HUDEP-2 (cell line): ENCODE measurements at regions not wholly inside any gene's neighbourhood (a gene's known extent, or its start where the extent isn't known, plus 50 kb on each side); places are given as distances from the start of the nearest gene placed in this dataset.
"Not testable (repeated sequence)": the region's sequence is repeated elsewhere in the genome, so short reads cannot be mapped to it uniquely, and the experiment has no call there.

Experiments
- DNase-seq, 76 experiments: peaks; one replicate each; lab custom pipeline; 2025; ENCODE audit not compliant: unreplicated experiment in 76 of 76; lab: John Stamatoyannopoulos, UW

DNA sequence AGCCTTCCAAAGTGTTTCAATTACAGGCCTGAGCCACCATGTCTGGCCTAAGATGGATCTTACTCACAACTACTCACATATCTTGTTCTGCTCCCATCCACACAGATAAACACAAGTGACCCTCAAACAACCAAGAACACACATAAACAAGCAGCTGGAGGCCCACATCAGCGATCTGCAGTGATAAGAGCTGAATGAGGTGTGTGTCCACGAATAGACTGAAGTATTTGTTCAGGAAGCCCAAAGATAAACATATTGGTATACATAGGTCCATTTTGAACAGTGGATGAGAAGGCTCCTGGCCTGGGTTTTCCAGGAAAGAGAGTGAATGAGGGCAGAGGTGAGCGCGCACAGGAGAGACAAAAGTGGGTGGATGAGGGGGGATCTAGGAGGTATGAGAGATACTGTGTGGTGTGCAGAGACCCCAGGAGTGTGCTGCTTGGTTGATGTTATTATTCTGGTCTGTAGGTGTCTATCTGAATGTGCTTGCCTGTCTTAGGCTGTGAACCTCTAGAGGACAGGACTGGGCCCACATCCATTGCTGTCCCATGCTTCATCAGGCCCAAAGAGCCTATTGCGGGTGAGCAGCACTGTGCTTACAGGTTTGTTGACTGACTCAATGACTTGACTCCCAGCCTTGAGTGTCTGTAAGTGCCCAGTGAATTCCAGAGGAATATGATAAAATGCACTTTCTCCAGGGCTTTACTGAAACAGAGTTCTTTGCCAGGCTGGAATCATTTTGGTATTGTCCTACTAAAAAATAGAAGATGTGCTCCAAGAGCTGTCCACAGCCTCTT is 79.9 kb upstream of the ATP1A1 start:
- no peak for DNase-seq

DNA sequence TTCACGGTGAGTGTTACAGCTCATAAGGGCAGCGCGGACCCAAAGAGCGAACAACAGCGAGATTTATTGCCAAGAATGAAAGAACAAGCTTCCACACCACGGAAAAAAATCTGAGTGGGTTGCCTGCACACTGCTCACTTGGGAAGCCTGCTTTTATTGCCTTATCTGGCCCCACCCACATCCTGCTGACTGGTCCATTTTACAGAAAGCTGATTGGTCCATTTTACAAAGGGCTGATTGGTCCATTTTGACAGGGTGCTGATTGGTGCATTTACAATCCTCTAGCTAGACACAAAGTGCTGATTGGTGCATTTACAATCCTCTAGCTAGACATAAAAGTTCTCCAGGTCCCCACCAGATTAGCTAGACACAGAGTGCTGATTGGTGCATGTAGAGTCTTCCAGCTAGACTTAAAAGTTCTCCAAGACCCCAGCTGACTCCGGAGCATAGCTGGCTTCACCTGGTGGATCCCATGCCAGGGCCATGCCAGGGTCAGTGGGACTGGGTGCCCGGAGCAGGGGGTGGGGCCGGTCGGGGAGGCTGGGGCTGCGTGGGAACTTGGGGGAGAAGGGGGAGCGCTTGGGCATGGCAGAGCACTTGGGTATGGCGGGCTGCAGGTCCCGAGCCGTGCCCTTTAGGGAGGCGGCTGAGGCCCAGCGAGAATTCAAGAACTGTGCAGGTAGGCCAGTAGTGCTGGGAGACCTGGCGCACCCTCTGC is 75.4 kb upstream of the ATP1A1 start:
- DNase-seq = no peak

DNA sequence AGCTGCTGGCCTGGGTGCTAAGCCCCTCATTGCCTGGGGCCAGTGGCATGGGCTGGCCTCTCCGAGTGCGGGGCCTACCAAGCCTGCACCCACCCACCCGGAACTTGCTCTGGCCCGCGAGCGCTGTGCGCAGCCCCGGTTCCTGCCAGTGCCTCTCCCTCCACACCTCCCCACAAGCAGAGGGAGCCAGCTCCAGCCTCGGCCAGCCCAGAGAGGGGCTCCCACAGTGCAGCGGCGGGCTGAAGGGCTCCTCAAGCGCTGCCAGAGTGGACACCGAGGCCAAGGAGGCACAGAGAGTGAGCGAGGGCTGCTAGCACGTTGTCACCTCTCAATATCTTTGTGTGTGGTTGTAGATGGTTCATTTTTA is 74.8 kb upstream of the ATP1A1 start:
- DNase-seq = not testable (repeated sequence)

DNA sequence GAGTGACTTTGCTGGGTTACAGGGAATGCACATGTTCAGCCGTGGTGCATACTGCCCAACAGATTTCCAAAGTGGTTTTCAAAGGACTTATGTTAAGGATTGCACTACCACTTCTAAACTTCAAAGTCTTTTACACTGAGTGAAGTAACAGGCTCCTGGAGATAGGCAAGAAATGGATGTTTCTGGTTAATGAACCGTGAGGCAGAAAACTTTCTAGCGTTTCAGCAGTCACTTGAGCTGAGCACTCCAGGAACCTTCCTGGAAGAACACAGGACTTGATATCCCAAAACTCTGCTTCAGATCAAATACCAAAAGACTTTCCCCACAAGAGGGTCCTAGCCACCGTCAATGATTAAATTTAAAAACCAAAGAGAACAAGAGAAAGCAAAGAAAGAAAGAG is 74.3 kb upstream of the ATP1A1 start:
- DNase-seq = no peak

DNA sequence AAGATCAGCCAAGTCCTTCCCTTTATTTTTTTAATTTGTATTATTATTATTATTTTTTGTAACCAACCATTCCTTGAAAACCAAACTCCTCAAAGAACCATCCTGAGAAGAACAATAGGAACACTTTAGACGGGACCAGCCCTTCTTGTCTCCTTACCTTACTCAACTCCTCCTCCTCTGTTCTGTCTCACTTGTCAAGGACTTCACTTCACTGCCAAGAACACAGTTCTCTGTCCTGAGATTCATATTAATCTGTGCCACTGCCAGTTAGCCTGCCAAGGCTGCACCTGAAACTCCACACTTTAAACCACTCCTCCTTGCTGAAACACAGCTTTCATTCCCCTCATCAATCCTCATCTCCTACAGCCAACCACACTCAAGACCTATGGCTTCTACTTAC is 73.8 kb upstream of the ATP1A1 start:
- DNase-seq = no peak

DNA sequence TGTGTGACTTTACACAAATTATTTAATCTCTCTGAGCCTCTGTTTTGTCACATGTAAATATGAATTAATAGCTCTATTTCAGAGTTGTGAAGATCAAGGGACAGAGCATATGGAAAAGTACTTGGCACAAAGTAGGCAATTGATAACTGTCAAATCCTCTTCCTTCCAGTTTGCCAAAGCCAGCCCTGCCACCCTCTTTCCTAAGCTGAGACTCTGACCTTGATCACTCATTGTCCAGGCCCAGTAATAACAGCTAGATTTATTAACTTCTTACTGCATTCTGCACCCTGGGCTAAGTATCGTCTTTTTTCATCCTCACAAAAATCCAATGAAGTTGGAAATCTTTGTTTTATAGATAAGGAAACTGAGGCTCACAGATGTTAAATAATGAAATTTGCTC is 70.8 kb upstream of the ATP1A1 start:
- DNase-seq = no peak

DNA sequence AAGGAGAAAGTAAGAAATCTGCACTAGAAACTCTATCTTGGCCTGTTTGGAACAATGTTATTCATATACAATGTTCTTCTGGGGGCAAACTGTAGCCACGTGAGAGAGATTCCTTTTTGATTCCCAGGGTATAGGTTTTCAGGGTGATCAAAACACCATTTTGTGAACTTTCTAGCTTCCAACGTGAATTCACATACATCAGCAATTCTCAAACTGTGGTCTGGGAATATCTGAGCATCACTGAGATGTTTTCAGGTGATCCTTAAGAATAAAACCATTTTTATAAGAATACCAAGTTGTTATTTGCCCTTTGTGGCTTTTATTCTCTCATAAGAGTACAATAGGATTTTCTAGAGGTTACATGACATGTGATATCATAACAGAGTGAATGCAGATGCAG is 66.9 kb upstream of the ATP1A1 start:
- no peak for DNase-seq

DNA sequence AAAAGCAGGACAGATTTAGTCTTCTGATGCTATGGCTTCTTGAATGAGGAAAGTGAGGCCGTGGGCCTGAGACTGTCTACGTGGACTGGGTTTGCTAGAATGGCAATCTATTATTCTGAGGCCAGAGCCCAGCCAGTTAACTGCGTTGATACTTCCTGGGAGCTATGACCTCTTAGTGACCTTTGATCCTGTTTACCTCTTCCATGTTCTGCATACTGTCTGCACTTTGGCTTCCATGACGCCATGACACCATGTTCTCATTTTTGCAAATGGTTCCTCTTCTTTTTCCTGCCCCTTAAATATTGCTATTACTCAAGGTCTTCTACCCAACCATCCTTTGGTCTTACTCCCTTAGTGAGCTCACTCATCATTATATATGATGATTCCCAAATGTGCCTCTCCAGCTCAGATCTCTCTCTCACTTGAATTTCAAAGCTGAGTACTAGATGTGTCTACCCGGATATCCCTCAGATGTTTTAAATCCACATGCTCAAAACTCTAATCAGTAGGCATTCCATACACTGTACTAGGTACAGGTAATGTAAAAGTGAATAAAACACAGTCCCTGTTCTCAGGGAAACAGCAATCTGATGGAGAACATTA is 66.1 kb upstream of the ATP1A1 start:
- no peak for DNase-seq

DNA sequence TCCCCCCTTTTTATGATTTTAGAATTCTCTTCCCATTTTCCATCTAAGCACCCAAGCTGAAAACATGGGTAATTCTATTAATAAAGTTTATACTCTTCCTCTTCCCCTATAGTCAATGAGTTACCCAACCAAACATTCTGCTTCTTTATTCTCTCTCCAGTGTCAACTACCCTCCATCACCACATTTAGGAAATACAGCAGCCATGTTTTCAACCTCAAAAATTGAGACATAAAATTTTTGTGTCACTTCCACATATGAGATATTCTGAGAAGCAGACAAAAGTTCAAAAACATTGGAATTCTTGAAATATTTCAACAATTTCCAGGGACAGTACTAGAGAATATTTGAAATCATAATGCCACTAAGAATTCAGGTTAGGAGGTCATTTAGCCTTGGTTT is 64.8 kb upstream of the ATP1A1 start:
- no peak for DNase-seq

DNA sequence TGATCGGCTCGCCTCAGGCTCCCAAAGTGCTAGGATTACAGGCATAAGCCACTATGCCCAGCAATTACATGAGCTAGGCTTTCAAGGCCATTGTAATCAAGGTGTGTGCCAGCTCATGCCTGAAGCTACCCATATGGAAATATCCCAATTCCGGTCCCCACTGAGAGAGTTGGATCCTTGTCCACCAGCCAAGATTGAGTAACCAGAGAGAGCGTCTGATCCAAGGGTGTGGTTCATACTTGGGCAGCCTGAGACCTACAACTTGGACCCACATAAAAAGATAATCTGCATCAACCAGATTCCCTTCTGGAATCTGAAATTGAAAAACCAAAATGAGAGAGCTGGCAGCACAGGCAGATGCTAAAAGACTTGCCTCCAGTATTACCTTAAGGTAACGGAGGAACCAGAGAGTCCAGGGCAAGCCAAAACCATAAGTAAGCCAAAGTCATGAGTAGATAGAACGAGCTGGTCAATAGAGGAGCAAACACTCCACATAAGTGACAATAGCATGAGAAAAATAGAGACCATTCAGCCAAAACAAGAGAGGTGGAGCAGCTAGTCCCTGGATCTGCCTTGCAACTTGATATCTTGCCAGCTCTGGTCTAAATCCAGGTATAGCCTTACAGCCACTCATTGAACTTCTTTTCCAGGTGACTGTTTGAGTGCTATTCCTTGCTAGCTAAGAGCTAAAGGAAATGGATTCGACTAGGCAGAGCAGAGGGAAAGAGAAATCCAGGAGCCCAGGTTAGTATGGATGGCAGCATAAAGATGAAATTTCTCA is 63.8 kb upstream of the ATP1A1 start:
- DNase-seq = no peak

DNA sequence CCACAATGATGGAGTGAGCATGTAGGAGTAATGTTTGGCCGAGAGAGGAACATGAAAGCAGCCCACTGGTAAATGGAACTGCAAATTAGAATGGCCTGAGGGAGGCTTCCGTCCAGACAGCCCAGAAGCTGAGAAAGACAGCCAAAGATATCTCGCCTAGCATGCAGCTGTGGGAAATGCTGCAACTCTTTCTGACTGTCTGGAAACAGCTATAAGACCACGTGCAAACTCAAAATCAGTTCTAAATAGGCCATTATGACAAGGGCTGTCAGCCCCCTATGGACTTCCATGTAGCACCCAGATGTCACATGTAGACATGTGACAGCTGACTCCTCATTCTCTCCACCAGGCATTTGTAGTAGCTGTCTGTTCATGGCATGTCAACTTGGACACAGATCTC is 62.9 kb upstream of the ATP1A1 start:
- DNase-seq = no peak

DNA sequence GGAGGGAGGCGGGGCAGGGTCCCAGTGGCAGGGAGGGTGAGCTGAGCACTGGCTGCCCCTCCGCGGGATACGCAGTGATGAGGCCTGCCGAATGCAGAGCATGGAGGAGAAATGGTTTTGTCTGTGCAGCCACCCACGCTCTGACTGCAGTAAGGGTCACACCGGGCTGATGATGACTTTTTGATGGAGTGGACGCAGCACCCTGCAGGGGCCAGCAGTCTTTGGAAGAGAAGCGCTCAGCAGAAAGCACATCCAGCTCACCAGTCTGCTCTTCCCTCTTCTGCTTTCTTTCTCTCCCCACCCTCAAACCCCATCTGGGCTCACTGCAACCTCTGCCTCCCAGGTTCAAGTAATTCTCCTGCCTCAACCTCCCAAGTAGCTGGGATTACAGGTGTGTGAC is 61.9 kb upstream of the ATP1A1 start:
- no peak for DNase-seq

DNA sequence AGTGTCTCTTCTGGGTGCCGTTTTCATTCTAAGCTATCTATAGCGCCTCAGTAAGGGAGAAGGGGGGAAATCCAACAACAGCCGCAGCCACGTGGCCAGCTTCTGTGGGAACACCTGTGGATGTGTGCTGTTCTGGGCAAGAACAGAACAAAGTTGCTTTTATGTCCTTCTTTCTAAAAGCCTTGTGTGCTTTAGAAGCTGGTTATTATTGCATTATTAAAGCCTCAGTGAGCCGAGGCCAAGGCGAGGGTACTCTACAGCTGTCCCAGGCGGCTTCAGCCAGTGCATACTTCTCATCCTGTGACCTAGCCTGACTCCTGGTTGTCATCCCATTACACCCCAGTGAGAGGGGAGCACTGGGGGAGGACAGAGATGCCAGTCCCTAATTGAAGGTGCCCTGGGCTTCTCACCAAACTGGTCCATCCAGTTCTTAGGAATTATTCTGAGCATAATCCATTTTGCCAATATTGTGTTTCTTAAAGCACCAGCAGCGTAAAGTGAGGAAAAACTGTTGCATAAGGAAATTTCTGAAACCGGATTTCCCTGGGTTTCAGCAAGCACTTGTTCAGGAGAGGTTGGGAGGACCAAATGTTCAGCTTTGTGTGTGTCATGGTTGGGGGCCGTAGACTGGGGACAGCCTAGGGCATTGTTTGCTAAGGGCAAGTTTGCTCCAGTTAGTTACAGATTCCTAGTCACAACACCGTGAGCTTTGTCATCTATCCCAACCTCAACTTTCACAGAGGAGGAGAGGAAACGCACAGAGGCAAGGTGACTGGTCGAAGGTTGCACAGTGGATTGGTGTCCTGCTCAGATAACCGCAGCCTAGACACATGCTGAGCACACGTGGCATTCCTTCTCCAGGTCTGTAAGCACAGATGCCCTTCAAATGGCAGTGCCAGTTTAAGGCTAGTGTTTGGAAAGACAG is 61.0 kb upstream of the ATP1A1 start:
- no peak for DNase-seq

DNA sequence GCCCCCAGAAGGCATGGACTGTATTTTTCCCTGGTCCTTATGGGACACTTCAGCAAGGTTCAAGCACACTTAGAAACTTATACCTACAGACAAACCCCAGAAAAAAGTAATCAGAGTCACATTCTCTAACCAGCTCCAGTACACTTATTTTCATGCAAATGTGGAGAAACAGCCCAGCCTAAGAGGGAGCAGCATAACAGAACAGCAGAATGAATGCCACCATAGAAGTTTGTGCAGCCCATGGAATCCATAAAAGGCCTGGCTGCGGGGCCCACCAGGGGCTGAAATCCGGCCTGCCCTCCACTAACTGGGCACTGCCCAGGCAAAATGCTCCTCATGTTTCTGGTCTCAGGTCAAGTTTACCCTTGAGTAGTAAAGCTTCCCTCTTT is 60.4 kb upstream of the ATP1A1 start:
- DNase-seq = no peak

DNA sequence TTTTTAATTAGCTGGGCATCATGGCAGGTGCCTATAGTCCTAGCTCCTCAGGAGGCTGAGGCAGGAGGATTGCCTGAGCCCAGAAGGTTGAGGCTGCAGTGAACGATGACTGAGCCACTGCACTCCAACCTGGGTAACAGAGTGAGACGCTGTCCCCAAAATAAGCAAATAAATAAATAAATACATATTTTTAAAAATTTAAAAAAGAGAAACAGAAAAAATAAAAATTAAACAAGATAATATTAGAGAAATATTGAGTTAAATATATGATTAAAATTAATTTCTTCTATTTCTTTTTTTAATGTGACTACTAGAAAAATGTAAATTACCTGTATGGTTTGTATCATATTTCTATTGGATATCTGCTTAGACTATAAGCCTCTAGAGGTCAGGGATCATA is 59.3 kb upstream of the ATP1A1 start:
- no peak for DNase-seq

DNA sequence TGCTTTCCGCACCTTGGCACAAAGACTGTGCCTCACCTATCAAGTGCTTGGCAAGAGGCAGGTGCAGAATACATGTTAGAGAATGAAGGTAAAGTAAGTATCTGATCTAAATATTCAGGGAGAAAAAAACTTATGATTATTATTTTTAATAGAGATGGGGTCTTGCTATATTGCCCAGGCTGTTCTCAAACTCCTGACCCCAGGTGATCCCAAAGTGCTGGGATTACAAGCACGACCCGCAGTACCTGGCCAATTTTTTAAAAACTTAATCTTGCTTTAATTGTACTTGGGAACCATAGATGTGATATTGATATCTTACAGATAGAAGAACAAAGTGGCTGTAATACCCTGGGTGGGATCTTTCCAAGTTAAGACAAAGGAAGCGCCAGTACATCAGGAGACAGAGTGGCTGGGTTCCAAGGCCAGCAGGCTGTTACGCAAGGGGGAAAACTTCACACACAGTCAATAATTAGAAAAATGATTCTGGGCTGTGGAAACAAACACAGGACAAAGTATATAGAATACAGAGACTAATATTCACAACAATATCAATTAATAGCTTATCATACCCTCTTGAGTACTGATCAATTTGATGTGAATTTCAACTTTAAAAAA is 58.6 kb upstream of the ATP1A1 start:
- no peak for DNase-seq

DNA sequence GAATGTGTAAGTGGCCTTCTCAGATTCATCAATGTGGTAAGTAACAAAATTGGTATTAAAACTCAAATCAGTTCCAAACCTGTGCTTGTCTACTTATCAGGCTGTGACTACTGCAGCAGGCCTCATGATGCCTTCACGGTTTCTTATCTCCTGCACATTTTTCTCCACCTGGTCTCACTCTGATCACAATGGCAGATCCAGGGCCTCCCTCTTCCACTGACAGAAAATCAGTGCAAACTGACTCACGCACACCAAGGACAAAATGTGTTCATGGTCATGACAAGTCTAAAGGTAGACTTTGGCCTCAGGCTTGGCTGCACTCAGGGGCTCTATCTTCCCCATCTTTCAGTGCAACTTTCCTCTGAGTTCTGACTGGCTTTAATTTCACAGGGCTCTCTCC is 56.7 kb upstream of the ATP1A1 start:
- DNase-seq = no peak

DNA sequence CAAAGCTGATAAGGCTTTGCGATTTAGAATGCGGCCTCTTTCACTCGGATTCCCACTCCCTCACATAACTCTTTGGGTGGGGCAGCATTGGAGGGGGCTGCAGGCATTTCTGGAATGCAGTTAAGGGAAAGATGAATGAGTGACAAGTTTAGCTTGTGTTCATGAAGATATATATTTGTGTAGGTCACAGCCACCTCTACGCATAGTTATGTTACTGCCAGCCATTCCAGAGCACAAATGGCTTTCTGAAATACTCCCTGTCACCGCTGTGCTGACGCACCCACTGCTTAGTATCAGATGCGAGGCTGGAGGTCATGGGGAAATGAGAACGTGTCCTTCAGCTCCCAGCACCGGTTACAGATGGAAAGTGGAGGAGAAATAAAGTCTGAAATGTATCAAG is 54.1 kb upstream of the ATP1A1 start:
- no peak for DNase-seq

DNA sequence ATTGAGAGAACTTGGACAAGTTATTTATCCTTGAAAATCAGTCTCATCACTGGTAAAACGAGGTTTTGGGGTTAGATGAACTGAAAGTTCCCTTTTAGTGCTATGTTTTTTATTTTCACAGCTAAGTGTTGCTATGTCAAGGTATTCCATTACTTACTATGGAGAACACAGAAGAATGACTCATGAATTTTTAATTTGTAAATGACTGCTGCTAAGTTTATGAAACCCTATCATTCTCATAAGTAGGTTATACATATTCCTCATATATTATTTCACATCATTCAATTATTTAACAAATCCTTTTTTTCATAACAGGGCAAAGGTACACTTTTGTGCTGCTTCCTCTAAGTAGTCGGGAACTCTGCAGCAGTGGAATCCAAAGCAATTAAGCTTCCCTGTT is 52.2 kb upstream of the ATP1A1 start:
- DNase-seq = no peak

DNA sequence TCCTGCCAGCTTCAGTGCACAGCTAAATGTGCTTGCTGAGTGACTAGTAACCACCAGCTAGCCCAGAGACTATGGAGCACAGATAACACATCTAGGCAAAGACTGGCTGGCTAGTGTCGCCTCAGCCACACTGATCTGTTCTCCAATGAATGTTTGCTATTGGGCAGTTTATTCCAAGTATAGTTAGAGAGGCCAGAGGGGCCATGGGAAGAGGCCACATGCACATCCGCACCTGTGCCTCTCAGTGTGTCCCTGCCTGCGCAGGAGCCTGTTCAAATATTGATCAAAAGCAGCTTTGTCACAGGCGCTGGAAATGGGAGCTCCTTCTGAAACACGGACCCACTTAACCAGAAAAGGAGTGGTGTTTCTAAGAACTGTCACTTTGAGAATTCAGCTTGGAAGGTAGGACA is 51.3 kb upstream of the ATP1A1 start:
- no peak for DNase-seq
